ENCODE measurements at regions not wholly inside any gene's neighbourhood (a gene's known extent, or its start where the extent isn't known, plus 50 kb on each side); places are given as distances from the start of the nearest gene placed in this dataset.

DNA sequence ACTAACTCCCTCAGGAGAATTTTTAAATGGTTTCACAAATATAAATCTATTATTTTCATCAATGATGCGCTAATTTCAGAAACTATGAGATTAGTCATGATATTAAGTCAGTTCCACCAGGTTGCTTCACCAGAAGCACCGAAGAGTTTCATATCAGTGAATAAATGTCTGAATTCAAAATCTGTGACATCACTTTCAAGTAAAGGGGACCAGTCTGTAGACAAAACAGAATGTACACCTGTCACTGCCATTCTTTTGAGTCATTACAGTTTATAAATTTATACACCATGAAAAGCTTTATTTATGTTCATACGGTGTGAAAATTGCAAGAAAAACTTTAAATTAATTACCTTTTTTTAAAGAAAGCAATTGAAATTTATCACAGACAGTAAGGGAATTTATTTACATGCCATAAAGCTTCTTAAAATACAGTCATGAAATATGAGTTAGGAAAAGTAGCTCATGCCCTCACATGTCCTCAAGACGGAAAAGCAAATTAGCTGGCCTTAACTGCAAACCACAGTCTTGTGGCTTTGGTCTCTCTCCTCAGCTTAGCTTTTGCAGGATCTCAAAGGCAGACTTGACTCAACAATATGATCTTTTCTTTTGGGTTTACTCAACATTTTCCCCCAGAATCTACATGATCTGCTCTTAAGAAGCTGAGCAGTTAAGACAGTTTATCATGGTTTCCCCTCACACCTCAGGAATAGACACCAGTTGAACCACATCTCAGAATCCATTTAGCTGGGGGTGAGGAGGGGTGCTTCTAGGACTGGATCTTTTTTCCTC lies 177.7 kb upstream of the MCHR2 start (continued):
- 0 out of 2 replicates have a peak, but pooled peaks have one; percentile 28 for TF ChIP-seq MEF2A (IDR thresholded peaks at IDR 0.05; ENCODE audit: insufficient read depth, low read depth, low read length)
- TF ChIP-seq MTA2 (IDR thresholded peaks at IDR 0.05; ENCODE audit: low read depth), result peak; percentile 65; the same call in 1 of the 2 replicates
- no peak for TF ChIP-seq SREBF1 (IDR thresholded peaks at IDR 0.05; ENCODE audit: low read length)
- TF ChIP-seq ZNF384 (IDR thresholded peaks at IDR 0.05; ENCODE audit: borderline replicate concordance, low read depth, low read length), result no peak
- peak; percentile 62 to 77; a peak in 3 of 4 replicates for TF ChIP-seq IKZF2 (IDR thresholded peaks at IDR 0.05)
- TF ChIP-seq, protein P1, sequence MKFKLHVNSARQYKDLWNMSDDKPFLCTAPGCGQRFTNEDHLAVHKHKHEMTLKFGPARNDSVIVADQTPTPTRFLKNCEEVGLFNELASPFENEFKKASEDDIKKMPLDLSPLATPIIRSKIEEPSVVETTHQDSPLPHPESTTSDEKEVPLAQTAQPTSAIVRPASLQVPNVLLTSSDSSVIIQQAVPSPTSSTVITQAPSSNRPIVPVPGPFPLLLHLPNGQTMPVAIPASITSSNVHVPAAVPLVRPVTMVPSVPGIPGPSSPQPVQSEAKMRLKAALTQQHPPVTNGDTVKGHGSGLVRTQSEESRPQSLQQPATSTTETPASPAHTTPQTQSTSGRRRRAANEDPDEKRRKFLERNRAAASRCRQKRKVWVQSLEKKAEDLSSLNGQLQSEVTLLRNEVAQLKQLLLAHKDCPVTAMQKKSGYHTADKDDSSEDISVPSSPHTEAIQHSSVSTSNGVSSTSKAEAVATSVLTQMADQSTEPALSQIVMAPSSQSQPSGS (IDR thresholded peaks at IDR 0.05; ENCODE audit: low read length), result peak; percentile 73
- TF ChIP-seq, protein P2, sequence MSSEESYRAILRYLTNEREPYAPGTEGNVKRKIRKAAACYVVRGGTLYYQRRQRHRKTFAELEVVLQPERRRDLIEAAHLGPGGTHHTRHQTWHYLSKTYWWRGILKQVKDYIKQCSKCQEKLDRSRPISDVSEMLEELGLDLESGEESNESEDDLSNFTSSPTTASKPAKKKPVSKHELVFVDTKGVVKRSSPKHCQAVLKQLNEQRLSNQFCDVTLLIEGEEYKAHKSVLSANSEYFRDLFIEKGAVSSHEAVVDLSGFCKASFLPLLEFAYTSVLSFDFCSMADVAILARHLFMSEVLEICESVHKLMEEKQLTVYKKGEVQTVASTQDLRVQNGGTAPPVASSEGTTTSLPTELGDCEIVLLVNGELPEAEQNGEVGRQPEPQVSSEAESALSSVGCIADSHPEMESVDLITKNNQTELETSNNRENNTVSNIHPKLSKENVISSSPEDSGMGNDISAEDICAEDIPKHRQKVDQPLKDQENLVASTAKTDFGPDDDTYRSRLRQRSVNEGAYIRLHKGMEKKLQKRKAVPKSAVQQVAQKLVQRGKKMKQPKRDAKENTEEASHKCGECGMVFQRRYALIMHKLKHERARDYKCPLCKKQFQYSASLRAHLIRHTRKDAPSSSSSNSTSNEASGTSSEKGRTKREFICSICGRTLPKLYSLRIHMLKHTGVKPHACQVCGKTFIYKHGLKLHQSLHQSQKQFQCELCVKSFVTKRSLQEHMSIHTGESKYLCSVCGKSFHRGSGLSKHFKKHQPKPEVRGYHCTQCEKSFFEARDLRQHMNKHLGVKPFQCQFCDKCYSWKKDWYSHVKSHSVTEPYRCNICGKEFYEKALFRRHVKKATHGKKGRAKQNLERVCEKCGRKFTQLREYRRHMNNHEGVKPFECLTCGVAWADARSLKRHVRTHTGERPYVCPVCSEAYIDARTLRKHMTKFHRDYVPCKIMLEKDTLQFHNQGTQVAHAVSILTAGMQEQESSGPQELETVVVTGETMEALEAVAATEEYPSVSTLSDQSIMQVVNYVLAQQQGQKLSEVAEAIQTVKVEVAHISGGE (CRISPR knock-in tag; IDR thresholded peaks at IDR 0.05), result no peak
- peak; percentile 88 for TF ChIP-seq CBFB (IDR thresholded peaks at IDR 0.05; ENCODE audit: low read depth)
- no peak for TF ChIP-seq TARDBP (IDR thresholded peaks at IDR 0.05; ENCODE audit: borderline replicate concordance)
- 0 out of 2 replicates have a peak, but pooled peaks have one; percentile 40 for TF ChIP-seq TCF7 (IDR thresholded peaks at IDR 0.05; ENCODE audit: borderline replicate concordance)
- TF ChIP-seq HDAC2 (IDR thresholded peaks at IDR 0.05), result no peak
- TF ChIP-seq ATF7 (IDR thresholded peaks at IDR 0.05; ENCODE audit: low read depth), result peak; percentile 45; the same call in 1 of the 2 replicates
- TF ChIP-seq KAT2A (conservative IDR thresholded peaks at IDR 0.05; ENCODE audit: control insufficient read depth, low read depth, low read length), result no peak
- TF ChIP-seq, protein P3, sequence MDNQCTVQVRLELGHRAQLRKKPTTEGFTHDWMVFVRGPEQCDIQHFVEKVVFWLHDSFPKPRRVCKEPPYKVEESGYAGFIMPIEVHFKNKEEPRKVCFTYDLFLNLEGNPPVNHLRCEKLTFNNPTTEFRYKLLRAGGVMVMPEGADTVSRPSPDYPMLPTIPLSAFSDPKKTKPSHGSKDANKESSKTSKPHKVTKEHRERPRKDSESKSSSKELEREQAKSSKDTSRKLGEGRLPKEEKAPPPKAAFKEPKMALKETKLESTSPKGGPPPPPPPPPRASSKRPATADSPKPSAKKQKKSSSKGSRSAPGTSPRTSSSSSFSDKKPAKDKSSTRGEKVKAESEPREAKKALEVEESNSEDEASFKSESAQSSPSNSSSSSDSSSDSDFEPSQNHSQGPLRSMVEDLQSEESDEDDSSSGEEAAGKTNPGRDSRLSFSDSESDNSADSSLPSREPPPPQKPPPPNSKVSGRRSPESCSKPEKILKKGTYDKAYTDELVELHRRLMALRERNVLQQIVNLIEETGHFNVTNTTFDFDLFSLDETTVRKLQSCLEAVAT (IDR thresholded peaks at IDR 0.05), result 0 out of 2 replicates have a peak, but pooled peaks have one; percentile 44
- TF ChIP-seq SUZ12 (IDR thresholded peaks at IDR 0.05; ENCODE audit: unreplicated experiment), result no peak
- TF ChIP-seq MEF2B (IDR thresholded peaks at IDR 0.05; ENCODE audit: partially characterized antibody, poor library complexity, severe bottlenecking), result no peak
- TF ChIP-seq, protein P4, sequence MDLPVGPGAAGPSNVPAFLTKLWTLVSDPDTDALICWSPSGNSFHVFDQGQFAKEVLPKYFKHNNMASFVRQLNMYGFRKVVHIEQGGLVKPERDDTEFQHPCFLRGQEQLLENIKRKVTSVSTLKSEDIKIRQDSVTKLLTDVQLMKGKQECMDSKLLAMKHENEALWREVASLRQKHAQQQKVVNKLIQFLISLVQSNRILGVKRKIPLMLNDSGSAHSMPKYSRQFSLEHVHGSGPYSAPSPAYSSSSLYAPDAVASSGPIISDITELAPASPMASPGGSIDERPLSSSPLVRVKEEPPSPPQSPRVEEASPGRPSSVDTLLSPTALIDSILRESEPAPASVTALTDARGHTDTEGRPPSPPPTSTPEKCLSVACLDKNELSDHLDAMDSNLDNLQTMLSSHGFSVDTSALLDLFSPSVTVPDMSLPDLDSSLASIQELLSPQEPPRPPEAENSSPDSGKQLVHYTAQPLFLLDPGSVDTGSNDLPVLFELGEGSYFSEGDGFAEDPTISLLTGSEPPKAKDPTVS (IDR thresholded peaks at IDR 0.05; ENCODE audit: low read depth, low read length), result no peak
- TF ChIP-seq JUNB (IDR thresholded peaks at IDR 0.05), result peak; percentile 88
- TF ChIP-seq CHD1 (IDR thresholded peaks at IDR 0.05; ENCODE audit: low read depth, low read length), result no peak
- no peak for TF ChIP-seq YY1 (IDR thresholded peaks at IDR 0.05; ENCODE audit: low read depth, low read length)
- TF ChIP-seq IRF4 (IDR thresholded peaks at IDR 0.05; ENCODE audit: low read depth, low read length), result peak; percentile 61; the same call in 1 of the 2 replicates
- no peak for TF ChIP-seq LARP7 (IDR thresholded peaks at IDR 0.05)

Measured in GM12878 (cell line).